IPS-18a (cell line): ENCODE measurements at regions not wholly inside any gene's neighbourhood (a gene's known extent, or its start where the extent isn't known, plus 50 kb on each side); places are given as distances from the start of the nearest gene placed in this dataset.
"Not testable (repeated sequence)": the region's sequence is repeated elsewhere in the genome, so short reads cannot be mapped to it uniquely, and the experiment has no call there.

ENCODE experiments used
- H3K27ac ChIP-seq: one replicate; pipeline ENCODE4 v1.5.1; 2013; ENCODE audit warnings: low read length
- H3K27me3 ChIP-seq: one replicate; pipeline ENCODE4 v1.6.1; 2013; ENCODE audit warnings: mild to moderate bottlenecking, low read length; ENCODE audit not compliant: control insufficient read depth, insufficient read depth
- H3K36me3 ChIP-seq: one replicate; pipeline ENCODE4 v1.6.1; 2013; ENCODE audit warnings: low read depth, low read length; ENCODE audit not compliant: control insufficient read depth
- H3K4me1 ChIP-seq: one replicate; pipeline ENCODE4 v1.6.1; 2013; ENCODE audit warnings: low read depth, low read length; ENCODE audit not compliant: control insufficient read depth
- H3K4me3 ChIP-seq: one replicate; pipeline ENCODE4 v1.5.1; 2013; ENCODE audit warnings: low read length
- H3K9ac ChIP-seq: one replicate; pipeline ENCODE4 v1.6.1; 2013; ENCODE audit warnings: mild to moderate bottlenecking, low read length, moderate library complexity
- H3K9me3 ChIP-seq: one replicate; pipeline ENCODE4 v1.6.1; 2013; ENCODE audit warnings: low read depth, low read length; ENCODE audit not compliant: control insufficient read depth

DNA sequence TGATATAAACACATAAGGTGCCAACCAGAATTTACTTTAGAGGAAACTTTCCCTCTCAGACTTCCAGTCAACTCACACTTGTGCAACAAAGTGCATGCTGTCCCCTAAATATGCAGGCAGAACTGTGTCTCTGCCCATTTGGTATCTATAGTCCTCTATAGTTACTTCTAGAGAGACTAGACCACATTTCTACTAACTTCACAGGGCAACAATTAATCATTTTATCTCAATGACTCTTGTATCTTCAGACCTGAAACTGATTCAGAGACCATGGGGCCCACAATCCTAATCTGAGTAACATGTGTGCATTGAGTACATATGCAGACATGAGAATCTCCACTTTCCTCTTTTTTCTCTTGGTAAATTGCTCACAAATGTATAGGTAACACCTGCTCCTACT, 158.1 kb downstream of the ZNF486 start:
- Histone ChIP-seq H3K27me3 (no peaks in the 10 kb centered on the region), H3K9me3 (peaks cover 22% of the 10 kb centered on the region), H3K27ac (no peak overlapping the region), H3K36me3 (no peaks in the 10 kb centered on the region), H3K4me3 (no peak overlapping the region), H3K9ac (no peak overlapping the region), H3K4me1 (no peaks in the 10 kb centered on the region)

DNA sequence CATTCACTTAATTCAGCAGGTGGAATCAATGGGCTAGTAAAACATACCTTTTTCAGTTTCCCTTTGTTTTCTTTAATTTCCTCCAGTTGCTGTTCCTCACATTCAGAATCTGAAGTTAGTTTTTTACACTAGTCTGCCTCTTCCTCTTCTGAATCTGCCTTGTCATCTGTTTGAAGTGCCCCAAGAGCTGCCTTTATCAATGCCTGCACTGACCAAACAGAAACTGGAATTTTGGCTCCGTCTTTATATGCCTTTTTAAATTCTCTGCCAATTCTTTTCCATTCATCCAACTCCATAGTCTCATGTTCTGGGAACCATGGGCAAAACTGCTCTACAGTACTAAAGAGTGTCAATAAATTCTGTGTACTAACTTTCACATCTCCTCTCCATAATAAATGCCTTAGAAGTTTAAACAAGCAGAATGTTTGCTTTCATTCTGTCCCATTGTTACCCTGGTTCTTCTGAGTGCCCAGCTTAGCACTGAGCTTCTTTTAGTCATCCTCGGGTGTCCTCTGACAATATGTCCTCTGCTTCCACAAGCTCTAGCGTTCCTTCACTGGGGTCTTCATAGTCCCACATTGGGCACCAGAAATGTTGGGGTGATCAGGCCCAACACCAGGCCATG, 154.2 kb downstream of the ZNF486 start:
- H3K27me3 ChIP-seq, result no peaks in the 10 kb centered on the region
- H3K9ac ChIP-seq, result no peak overlapping the region
- H3K4me1 ChIP-seq, result no peaks in the 10 kb centered on the region
- no peaks in the 10 kb centered on the region for H3K36me3 ChIP-seq
- no peak overlapping the region for H3K4me3 ChIP-seq
- no peak overlapping the region for H3K27ac ChIP-seq
- H3K9me3 ChIP-seq, result peaks cover 25% of the 10 kb centered on the region

DNA sequence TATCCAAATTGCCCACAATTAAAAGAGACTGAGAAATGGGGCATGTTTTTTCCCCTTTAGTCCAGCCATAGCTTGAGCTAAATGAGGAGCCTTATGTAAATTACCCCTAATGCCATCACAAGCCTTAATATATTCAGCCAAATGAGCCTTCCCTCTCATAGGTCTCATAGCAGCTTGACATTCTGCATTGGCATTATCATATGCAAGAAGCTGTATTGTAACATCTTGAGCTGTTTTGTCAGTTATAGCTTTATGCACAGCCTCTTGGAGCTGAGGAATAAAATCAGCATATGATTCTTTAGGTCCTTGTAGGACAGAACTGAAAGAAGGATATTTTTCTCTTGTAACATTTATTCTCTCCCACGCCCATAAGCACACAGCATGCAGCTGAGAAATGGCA, 153.2 kb downstream of the ZNF486 start:
- no peak overlapping the region for H3K27ac ChIP-seq
- no peaks in the 10 kb centered on the region for H3K36me3 ChIP-seq
- no peaks in the 10 kb centered on the region for H3K27me3 ChIP-seq
- no peak overlapping the region for H3K4me3 ChIP-seq
- H3K9ac ChIP-seq, result no peak overlapping the region
- H3K4me1 ChIP-seq, result no peaks in the 10 kb centered on the region
- peaks cover 25% of the 10 kb centered on the region for H3K9me3 ChIP-seq

DNA sequence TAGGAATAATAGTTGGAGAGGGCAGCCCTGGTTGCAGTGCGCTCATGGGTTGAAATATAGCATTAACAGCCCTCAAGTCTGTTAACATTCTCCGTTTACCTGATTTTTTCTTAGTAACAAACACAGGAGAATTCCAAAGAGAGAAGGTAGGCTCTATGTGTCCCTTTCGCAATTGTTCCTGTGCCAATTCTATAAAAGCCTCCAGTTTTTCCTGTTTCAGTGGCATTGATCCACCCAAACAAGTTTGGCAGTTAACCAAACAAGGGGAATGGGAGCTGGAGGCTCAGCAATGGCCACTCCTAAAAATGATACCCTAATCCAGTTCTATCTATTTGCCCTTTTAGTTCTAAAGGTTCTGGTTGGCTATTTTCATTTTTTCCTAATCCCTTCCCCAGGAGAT, 151.6 kb downstream of the ZNF486 start:
- no peaks in the 10 kb centered on the region for H3K27me3 ChIP-seq
- no peaks in the 10 kb centered on the region for H3K36me3 ChIP-seq
- H3K4me1 ChIP-seq, result no peaks in the 10 kb centered on the region
- H3K27ac ChIP-seq, result no peak overlapping the region
- H3K9me3 ChIP-seq, result peaks cover 22% of the 10 kb centered on the region
- H3K9ac ChIP-seq, result no peak overlapping the region
- no peak overlapping the region for H3K4me3 ChIP-seq

DNA sequence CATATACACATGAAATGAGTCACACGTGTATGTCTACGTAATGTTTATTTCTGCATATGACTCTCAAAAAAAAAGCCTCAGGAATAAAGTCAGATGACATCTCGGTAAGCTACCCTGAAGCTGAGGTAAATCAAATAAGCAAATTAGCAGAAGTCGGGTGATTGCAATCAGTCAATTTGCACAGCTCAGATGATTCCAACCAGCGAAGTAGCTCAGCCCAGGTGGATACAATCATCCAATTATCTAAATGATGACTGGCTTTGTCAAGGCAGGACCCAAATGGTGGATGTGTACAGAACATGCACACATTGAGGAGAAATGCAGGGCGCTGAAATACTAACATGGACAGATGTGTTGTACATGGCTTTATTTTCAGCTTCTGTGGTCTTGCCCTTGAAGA, 148.5 kb downstream of the ZNF486 start:
- Histone ChIP-seq H3K4me1 (no peaks in the 10 kb centered on the region), H3K36me3 (no peaks in the 10 kb centered on the region), H3K27ac (no peak overlapping the region), H3K27me3 (no peaks in the 10 kb centered on the region), H3K9ac (no peak overlapping the region), H3K4me3 (no peak overlapping the region), H3K9me3 (peaks cover 26% of the 10 kb centered on the region)

DNA sequence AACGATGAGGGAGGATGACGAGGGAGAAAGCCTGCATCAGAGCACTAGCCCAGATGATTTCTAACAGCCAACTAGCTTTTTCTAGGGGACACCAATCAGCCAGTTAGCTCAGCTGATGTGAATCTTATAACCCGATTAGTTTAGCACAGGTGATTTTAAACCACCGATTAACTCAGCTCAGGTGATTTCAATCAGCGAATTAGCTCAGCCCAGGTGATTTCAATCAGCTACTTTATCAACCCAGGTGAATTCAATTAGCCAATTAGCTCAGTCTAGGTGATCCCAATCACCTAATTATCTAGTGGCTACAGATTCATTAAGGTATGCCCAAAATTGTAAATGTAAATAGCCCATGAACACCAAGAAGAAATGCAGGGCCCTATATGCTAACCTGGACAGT, 146.9 kb downstream of the ZNF486 start:
- H3K27ac ChIP-seq, result no peak overlapping the region
- H3K4me1 ChIP-seq, result no peaks in the 10 kb centered on the region
- no peak overlapping the region for H3K9ac ChIP-seq
- H3K4me3 ChIP-seq, result no peak overlapping the region
- H3K36me3 ChIP-seq, result no peaks in the 10 kb centered on the region
- no peaks in the 10 kb centered on the region for H3K27me3 ChIP-seq
- H3K9me3 ChIP-seq, result peaks cover 24% of the 10 kb centered on the region

DNA sequence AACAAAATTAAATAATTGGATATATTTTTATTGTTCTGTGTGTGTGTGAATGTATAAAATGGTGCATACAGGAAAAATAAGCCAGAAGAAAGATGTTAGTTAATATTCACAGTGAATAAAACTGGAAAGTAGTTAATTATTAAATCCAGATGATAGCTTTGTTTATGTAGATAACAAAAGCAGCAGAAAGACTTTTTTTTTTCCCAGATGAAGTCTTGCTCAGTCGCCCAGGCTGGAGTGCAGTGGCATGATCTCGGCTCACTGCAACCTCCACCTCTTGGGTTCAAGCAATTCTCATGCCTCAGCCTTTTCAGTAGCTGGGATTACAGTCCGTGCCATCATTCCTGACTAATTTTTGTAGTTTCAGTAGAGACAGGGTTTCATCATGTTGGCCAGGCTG, 140.1 kb downstream of the ZNF486 start:
- Histone ChIP-seq H3K27me3 (no peaks in the 10 kb centered on the region), H3K27ac (no peak overlapping the region), H3K36me3 (no peaks in the 10 kb centered on the region), H3K9me3 (peaks cover 21% of the 10 kb centered on the region), H3K4me3 (no peak overlapping the region), H3K9ac (no peak overlapping the region), H3K4me1 (no peaks in the 10 kb centered on the region)

DNA sequence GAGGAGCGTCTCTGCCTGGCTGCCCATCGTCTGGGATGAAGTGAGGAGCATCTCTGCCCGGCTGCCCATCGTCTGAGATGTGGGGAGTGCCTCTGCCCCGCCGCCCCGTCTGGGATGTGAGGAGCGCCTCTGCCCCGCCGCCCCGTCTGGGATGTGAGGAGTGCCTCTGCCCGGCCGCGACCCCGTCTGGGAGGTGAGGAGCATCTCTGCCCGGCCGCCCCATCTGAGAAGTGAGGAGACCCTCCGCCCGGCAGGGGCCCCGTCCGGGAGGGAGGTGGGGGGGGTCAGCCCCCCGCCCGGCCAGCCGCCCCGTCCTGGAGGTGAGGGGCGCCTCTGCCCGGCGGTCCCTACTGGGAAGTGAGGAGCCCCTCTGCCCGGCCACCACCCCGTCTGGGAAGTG, 129.3 kb downstream of the ZNF486 start:
- not testable (repeated sequence) for H3K4me1 ChIP-seq, H3K9me3 ChIP-seq, H3K9ac ChIP-seq, H3K36me3 ChIP-seq, H3K27me3 ChIP-seq, H3K4me3 ChIP-seq, H3K27ac ChIP-seq

DNA sequence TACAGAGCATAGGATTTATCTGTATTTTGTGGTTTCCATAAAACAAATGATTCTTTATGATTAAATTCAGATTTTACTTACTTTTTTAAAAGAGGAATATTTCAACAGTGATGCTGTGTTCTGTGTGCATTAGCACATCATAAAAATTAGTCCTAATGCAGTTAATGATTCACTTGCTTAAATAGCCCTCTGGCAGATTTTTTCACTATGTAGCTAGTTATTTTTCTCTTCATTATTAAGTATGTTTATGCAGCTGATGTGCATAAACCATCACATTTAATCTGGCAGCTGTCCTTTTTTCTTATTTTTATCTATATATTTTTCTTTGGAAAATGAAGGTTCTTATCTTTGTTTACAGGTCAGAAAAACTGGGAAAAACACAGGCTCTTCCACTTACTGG, 127.2 kb downstream of the ZNF486 start:
- no peak overlapping the region for H3K4me3 ChIP-seq
- no peaks in the 10 kb centered on the region for H3K9me3 ChIP-seq
- no peaks in the 10 kb centered on the region for H3K36me3 ChIP-seq
- no peak overlapping the region for H3K27ac ChIP-seq
- H3K9ac ChIP-seq, result no peak overlapping the region
- no peaks in the 10 kb centered on the region for H3K27me3 ChIP-seq
- H3K4me1 ChIP-seq, result no peaks in the 10 kb centered on the region

DNA sequence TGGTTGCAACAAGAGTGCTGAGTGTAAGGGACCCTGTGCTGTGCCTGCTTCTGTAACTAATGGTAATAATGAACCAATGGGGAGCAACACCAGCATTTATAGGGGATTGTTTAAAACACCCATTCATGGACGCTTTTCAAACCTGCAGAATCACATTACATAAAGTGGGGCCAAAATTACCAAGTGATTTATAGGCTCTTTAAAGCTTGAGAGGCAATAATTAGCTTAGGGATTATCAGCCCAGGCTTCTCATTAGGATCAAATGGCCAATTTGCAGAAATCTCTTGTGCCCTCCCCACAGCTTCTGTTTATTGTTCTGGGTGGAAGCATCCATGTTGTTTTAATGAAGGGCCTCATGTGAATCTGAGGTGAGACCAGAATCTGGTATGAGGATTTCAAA, 125.5 kb downstream of the ZNF486 start:
- not testable (repeated sequence) for H3K4me1 ChIP-seq, H3K9me3 ChIP-seq, H3K9ac ChIP-seq, H3K27ac ChIP-seq, H3K4me3 ChIP-seq, H3K27me3 ChIP-seq, H3K36me3 ChIP-seq

DNA sequence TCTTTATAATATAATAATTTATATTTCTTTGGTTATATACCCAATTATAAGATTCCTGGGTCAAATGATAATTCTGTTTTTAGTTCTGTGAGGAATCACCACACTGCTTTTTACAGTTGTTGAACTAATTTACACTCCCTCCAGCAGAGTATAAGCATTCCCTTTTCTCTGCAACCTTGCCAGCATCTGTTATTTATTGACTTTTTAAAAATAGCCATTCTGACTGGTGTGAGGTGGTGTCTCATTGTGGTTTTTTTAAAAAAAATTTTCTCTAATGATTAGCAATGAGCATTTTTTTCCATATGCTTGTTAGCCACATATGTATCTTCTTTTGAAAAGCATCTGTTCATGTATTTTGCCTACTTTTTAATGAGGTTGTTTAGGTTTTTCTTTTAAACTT, 122.2 kb downstream of the ZNF486 start:
- Histone ChIP-seq H3K27me3 (no peaks in the 10 kb centered on the region), H3K4me3 (no peak overlapping the region), H3K4me1 (no peaks in the 10 kb centered on the region), H3K27ac (no peak overlapping the region), H3K9ac (no peak overlapping the region), H3K36me3 (no peaks in the 10 kb centered on the region), H3K9me3 (peaks cover 6% of the 10 kb centered on the region)

DNA sequence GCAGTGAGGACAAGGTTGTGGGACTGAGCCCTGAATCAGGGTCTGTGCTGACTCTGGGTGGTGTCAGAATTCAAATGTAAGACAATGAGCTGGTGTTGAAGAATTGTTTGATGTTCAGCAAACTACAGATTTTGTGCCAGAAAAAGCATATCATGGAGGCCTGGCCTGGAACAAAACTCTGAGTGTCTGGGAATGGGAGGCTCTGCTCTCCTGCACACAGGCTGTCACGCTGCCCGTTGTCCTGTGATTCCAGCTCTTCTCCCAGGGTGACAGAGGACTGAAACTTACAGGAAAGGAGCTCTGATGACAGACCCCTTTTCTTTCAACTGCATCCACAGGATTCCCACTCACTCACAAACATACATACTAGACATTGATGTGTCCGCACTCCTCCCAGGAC, 120.1 kb downstream of the ZNF486 start:
- Histone ChIP-seq H3K27ac (no peak overlapping the region), H3K9me3 (peaks cover 10% of the 10 kb centered on the region), H3K4me3 (no peak overlapping the region), H3K4me1 (no peaks in the 10 kb centered on the region), H3K9ac (no peak overlapping the region), H3K27me3 (no peaks in the 10 kb centered on the region), H3K36me3 (no peaks in the 10 kb centered on the region)
